ENCODE measurements at regions not wholly inside any gene's neighbourhood (a gene's known extent, or its start where the extent isn't known, plus 50 kb on each side); places are given as distances from the start of the nearest gene placed in this dataset.

- DNase-seq (ENCODE audit: low read depth): no peak
- no peak for TF ChIP-seq CTCF (IDR thresholded peaks at IDR 0.05; ENCODE audit: insufficient read depth, low read length)
- H3K4me3 ChIP-seq (ENCODE audit: low read depth, low read length): no peak overlapping the region
Observed at GRCh38 chr12:65517656-65518210, 239.2 kb downstream of the MSRB3 start.

GRCh38 chr12:65518771-65519170 is 240.3 kb downstream of the MSRB3 start:
- no peak for TF ChIP-seq CTCF (IDR thresholded peaks at IDR 0.05; ENCODE audit: insufficient read depth, low read length)
- no peak overlapping the region for H3K4me3 ChIP-seq (ENCODE audit: low read depth, low read length)
- DNase-seq (ENCODE audit: low read depth): no peak

GRCh38 chr12:65520658-65521057 is 242.2 kb downstream of the MSRB3 start:
- no peak for DNase-seq (ENCODE audit: low read depth)
- H3K4me3 ChIP-seq (ENCODE audit: low read depth, low read length): no peak overlapping the region
- no peak for TF ChIP-seq CTCF (IDR thresholded peaks at IDR 0.05; ENCODE audit: insufficient read depth, low read length)

- peak; percentile 72 for DNase-seq (ENCODE audit: low read depth)
- no peak overlapping the region for H3K4me3 ChIP-seq (ENCODE audit: low read depth, low read length)
- TF ChIP-seq CTCF (IDR thresholded peaks at IDR 0.05; ENCODE audit: insufficient read depth, low read length): no peak
Observed at GRCh38 chr12:65522956-65523860, 244.7 kb downstream of the MSRB3 start.

- no peak overlapping the region for H3K4me3 ChIP-seq (ENCODE audit: low read depth, low read length)
- DNase-seq (ENCODE audit: low read depth): peak; percentile 69
- TF ChIP-seq CTCF (IDR thresholded peaks at IDR 0.05; ENCODE audit: insufficient read depth, low read length): no peak
Observed at GRCh38 chr12:65524666-65525065, 246.2 kb downstream of the MSRB3 start.

GRCh38 chr12:65525491-65526141 is 247.1 kb downstream of the MSRB3 start:
- peak; percentile 85 for DNase-seq (ENCODE audit: low read depth)
- no peak overlapping the region for H3K4me3 ChIP-seq (ENCODE audit: low read depth, low read length)
- TF ChIP-seq CTCF (IDR thresholded peaks at IDR 0.05; ENCODE audit: insufficient read depth, low read length): no peak

All from fibroblast of the aortic adventitia (primary cell).